Neural progenitor cell (in vitro differentiated cells): ENCODE measurements at regions not wholly inside any gene's neighbourhood (a gene's known extent, or its start where the extent isn't known, plus 50 kb on each side); places are given as distances from the start of the nearest gene placed in this dataset.

Experiments used
- DNase-seq: peaks from one replicate; pipeline ENCODE4 v3.0.0-alpha.2; 2016; ENCODE audit warnings: low spot score
- H2AFZ ChIP-seq: fragments of 200-600 bp; sonication (generic); replicated peaks from 2 replicates; pipeline ENCODE4 v1.6.1; 2016; ENCODE audit warnings: antibody characterized with exemption
- H3F3A ChIP-seq: fragments of 200-600 bp; sonication (generic); 2 replicates; pipeline ENCODE4 v1.6.1; 2016; ENCODE audit warnings: antibody characterized with exemption, low read depth
- H3K27ac ChIP-seq: fragments of 200-600 bp; sonication (generic); 2 replicates; pipeline ENCODE4 v1.5.1; 2016; ENCODE audit warnings: mild to moderate bottlenecking
- H3K27me3 ChIP-seq: fragments of 200-600 bp; sonication (generic); 2 replicates; pipeline ENCODE4 v1.6.1; 2016; ENCODE audit warnings: mild to moderate bottlenecking, moderate library complexity
- H3K36me3 ChIP-seq: fragments of 200-600 bp; sonication (generic); 2 replicates; pipeline ENCODE4 v1.5.1; 2016
- H3K4me1 ChIP-seq: fragments of 200-600 bp; sonication (generic); 2 replicates; pipeline ENCODE4 v1.6.1; 2016; ENCODE audit warnings: mixed run types
- H3K4me2 ChIP-seq: fragments of 200-600 bp; sonication (generic); 2 replicates; pipeline ENCODE4 v1.6.1; 2016
- H3K4me3 ChIP-seq: fragments of 200-600 bp; sonication (generic); 2 replicates; pipeline ENCODE4 v1.5.1; 2016
- H3K79me2 ChIP-seq: fragments of 200-600 bp; sonication (generic); 2 replicates; pipeline ENCODE4 v1.6.1; 2016; ENCODE audit warnings: low read depth
- H3K9ac ChIP-seq: fragments of 200-600 bp; sonication (generic); 2 replicates; pipeline ENCODE4 v1.6.1; 2016
- H3K9me3 ChIP-seq: fragments of 200-600 bp; sonication (generic); 2 replicates; pipeline ENCODE4 v1.5.1; 2016; ENCODE audit warnings: low read depth
- H4K20me1 ChIP-seq: fragments of 200-600 bp; sonication (generic); 2 replicates; pipeline ENCODE4 v1.6.1; 2016; ENCODE audit warnings: low read depth
- H3K27ac Mint-ChIP-seq: 3 replicates; pipeline ENCODE4 v1.8.0; 2021; ENCODE audit warnings: mixed read lengths
- H3K27me3 Mint-ChIP-seq: 2 replicates; pipeline ENCODE4 v1.8.0; 2022; ENCODE audit warnings: low read depth, mild to moderate bottlenecking, inconsistent platforms, moderate library complexity, mixed read lengths; ENCODE audit not compliant: insufficient read depth
- H3K36me3 Mint-ChIP-seq: 3 replicates; pipeline ENCODE4 v1.8.0; 2021; ENCODE audit warnings: mixed read lengths
- H3K4me1 Mint-ChIP-seq: 3 replicates; pipeline ENCODE4 v1.8.0; 2021; ENCODE audit warnings: mixed read lengths
- H3K4me3 Mint-ChIP-seq: 3 replicates; pipeline ENCODE4 v1.8.0; 2021; ENCODE audit warnings: mild to moderate bottlenecking, moderate library complexity, mixed read lengths
- H3K9me3 Mint-ChIP-seq: 3 replicates; pipeline ENCODE4 v1.8.0; 2020; ENCODE audit warnings: mixed read lengths
- CTCF ChIP-seq: fragments of 200-600 bp; sonication (generic); IDR thresholded peaks from 2 replicates; pipeline ENCODE4 v1.5.1; 2017; ENCODE audit warnings: antibody characterized with exemption, mild to moderate bottlenecking
- EZH2 ChIP-seq: fragments of 200-600 bp; sonication (generic); IDR thresholded peaks from 2 replicates; pipeline ENCODE4 v1.6.1; 2017; ENCODE audit warnings: antibody characterized with exemption, mild to moderate bottlenecking, moderate library complexity
- EZH2phosphoT487 ChIP-seq: fragments of 200-600 bp; sonication (generic); IDR thresholded peaks from 2 replicates; pipeline ENCODE4 v1.6.1; 2017; ENCODE audit warnings: antibody characterized with exemption

GRCh38 chr16:77085981-77086380 is 105.0 kb upstream of the MON1B start:
- H3K36me3 ChIP-seq = no peaks in the 10 kb centered on the region
- H3K27me3 ChIP-seq = no peaks in the 10 kb centered on the region
- no peak for DNase-seq
- no peak overlapping the region for H3K4me2 ChIP-seq
- no peaks in the 10 kb centered on the region for H3F3A ChIP-seq
- H3K9ac ChIP-seq = no peak overlapping the region
- Mint-ChIP-seq H3K36me3 (no peaks in the 10 kb centered on the region), H3K4me1 (no peaks in the 10 kb centered on the region), H3K27ac (no peak overlapping the region), H3K4me3 (no peak overlapping the region), H3K9me3 (no peaks in the 10 kb centered on the region), H3K27me3 (no peaks in the 10 kb centered on the region)
- TF ChIP-seq CTCF (no peak), EZH2phosphoT487 (no peak)
- no peak overlapping the region for H2AFZ ChIP-seq
- H3K27ac ChIP-seq = no peak overlapping the region
- no peak overlapping the region for H3K4me3 ChIP-seq
- H3K4me1 ChIP-seq = no peaks in the 10 kb centered on the region
- H3K79me2 ChIP-seq = no peaks in the 10 kb centered on the region
- H3K9me3 ChIP-seq = no peaks in the 10 kb centered on the region
- H4K20me1 ChIP-seq = no peaks in the 10 kb centered on the region

GRCh38 chr16:77090062-77090461 is 100.9 kb upstream of the MON1B start:
- Mint-ChIP-seq H3K9me3 (no peaks in the 10 kb centered on the region), H3K36me3 (no peaks in the 10 kb centered on the region), H3K27ac (no peak overlapping the region), H3K4me3 (no peak overlapping the region), H3K27me3 (no peaks in the 10 kb centered on the region), H3K4me1 (no peaks in the 10 kb centered on the region)
- DNase-seq = no peak
- H3K4me1 ChIP-seq = no peaks in the 10 kb centered on the region
- H3K9me3 ChIP-seq = no peaks in the 10 kb centered on the region
- H3K9ac ChIP-seq = no peak overlapping the region
- no peaks in the 10 kb centered on the region for H3F3A ChIP-seq
- H4K20me1 ChIP-seq = no peaks in the 10 kb centered on the region
- no peak overlapping the region for H2AFZ ChIP-seq
- no peak overlapping the region for H3K4me2 ChIP-seq
- no peaks in the 10 kb centered on the region for H3K27me3 ChIP-seq
- no peaks in the 10 kb centered on the region for H3K79me2 ChIP-seq
- no peaks in the 10 kb centered on the region for H3K36me3 ChIP-seq
- TF ChIP-seq CTCF (no peak), EZH2phosphoT487 (no peak), EZH2 (no peak)
- H3K27ac ChIP-seq = no peak overlapping the region
- H3K4me3 ChIP-seq = no peak overlapping the region

GRCh38 chr16:77093309-77093708 is 97.7 kb upstream of the MON1B start:
- Mint-ChIP-seq H3K36me3 (no peaks in the 10 kb centered on the region), H3K27me3 (no peaks in the 10 kb centered on the region), H3K9me3 (no peaks in the 10 kb centered on the region), H3K4me3 (no peak overlapping the region), H3K27ac (no peak overlapping the region), H3K4me1 (no peaks in the 10 kb centered on the region)
- Histone ChIP-seq H3K4me3 (no peak overlapping the region), H3K9ac (no peak overlapping the region), H3K27ac (no peak overlapping the region), H4K20me1 (no peaks in the 10 kb centered on the region), H3K4me2 (no peak overlapping the region), H3K4me1 (no peaks in the 10 kb centered on the region), H3K27me3 (no peaks in the 10 kb centered on the region), H3K79me2 (no peaks in the 10 kb centered on the region), H3F3A (no peaks in the 10 kb centered on the region), H3K9me3 (no peaks in the 10 kb centered on the region), H2AFZ (no peak overlapping the region), H3K36me3 (no peaks in the 10 kb centered on the region)
- DNase-seq = no peak
- no peak for TF ChIP-seq EZH2
- no peak for TF ChIP-seq CTCF
- TF ChIP-seq EZH2phosphoT487 = no peak

- Histone ChIP-seq H2AFZ (no peak overlapping the region), H3K9ac (no peak overlapping the region), H3F3A (no peaks in the 10 kb centered on the region), H3K79me2 (no peaks in the 10 kb centered on the region), H4K20me1 (no peaks in the 10 kb centered on the region), H3K27ac (no peak overlapping the region), H3K9me3 (no peaks in the 10 kb centered on the region), H3K36me3 (no peaks in the 10 kb centered on the region), H3K4me1 (no peaks in the 10 kb centered on the region), H3K27me3 (no peaks in the 10 kb centered on the region), H3K4me2 (no peak overlapping the region), H3K4me3 (no peak overlapping the region)
- no peak overlapping the region for H3K27ac Mint-ChIP-seq
- no peak for DNase-seq
- H3K36me3 Mint-ChIP-seq = no peaks in the 10 kb centered on the region
- TF ChIP-seq EZH2 (no peak), CTCF (no peak)
- no peaks in the 10 kb centered on the region for H3K9me3 Mint-ChIP-seq
- no peaks in the 10 kb centered on the region for H3K4me1 Mint-ChIP-seq
- H3K4me3 Mint-ChIP-seq = no peak overlapping the region
- H3K27me3 Mint-ChIP-seq = no peaks in the 10 kb centered on the region
Measured at GRCh38 chr16:77093999-77094398, 97.0 kb upstream of the MON1B start.
